ENCODE measurements at regions not wholly inside any gene's neighbourhood (a gene's known extent, or its start where the extent isn't known, plus 50 kb on each side); places are given as distances from the start of the nearest gene placed in this dataset.

DNA sequence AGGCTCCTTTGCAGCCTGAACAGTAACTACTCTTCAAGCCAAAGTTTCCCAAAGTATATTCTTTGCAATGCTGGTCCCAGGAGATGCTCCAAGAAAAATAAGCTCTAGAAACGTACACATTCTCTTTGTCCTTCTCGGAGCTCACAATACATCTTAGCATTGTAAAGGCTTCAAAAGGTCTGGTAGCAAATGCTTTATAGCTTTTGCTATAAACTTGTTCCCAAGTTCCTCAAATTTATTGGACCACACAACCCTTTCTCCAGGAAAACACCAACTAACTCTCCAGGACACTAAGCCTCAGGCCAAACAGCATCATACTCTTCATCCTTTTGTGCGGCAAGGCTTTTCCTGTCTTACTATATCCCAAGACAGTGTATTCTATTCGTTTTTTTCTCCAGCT lies 455.6 kb upstream of the PROK2 start:
- no peaks in the 10 kb centered on the region for H3K27me3 ChIP-seq (ENCODE audit: insufficient read depth, low read length)
- H3K4me3 ChIP-seq (ENCODE audit: low read length) = no peak overlapping the region
- H3K4me1 ChIP-seq (ENCODE audit: insufficient read depth, low read length) = peaks cover 13% of the 10 kb centered on the region
- no peaks in the 10 kb centered on the region for H3K36me3 ChIP-seq (ENCODE audit: insufficient read depth, low read length)
- H2AFZ ChIP-seq (ENCODE audit: low read depth, low read length) = no peak overlapping the region
- H3K9me3 ChIP-seq (ENCODE audit: low read length) = no peaks in the 10 kb centered on the region

DNA sequence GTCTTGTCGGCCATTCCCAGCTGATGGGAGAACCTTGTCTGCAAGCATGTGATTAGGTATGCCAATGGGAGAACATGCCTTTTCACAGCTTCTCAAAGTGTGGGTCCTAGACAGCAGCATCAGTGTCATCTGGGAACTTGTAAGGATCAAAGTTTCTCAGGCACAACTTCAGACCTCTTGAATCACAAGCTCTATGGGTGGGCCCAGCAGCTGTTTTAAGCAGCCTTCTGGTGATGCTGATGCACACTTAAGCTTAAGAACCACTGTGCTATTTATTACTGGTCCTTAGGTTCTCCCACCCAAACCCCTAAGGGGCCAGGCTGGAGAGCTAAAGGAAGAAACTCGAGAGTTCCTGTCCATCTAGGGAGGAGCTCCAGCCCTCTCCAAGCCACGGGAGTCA lies 453.9 kb upstream of the PROK2 start:
- H3K4me3 ChIP-seq (ENCODE audit: low read length) = no peak overlapping the region
- no peaks in the 10 kb centered on the region for H3K27me3 ChIP-seq (ENCODE audit: insufficient read depth, low read length)
- H3K9me3 ChIP-seq (ENCODE audit: low read length) = no peaks in the 10 kb centered on the region
- no peaks in the 10 kb centered on the region for H3K36me3 ChIP-seq (ENCODE audit: insufficient read depth, low read length)
- H2AFZ ChIP-seq (ENCODE audit: low read depth, low read length) = no peak overlapping the region
- H3K4me1 ChIP-seq (ENCODE audit: insufficient read depth, low read length) = peaks cover 13% of the 10 kb centered on the region

DNA sequence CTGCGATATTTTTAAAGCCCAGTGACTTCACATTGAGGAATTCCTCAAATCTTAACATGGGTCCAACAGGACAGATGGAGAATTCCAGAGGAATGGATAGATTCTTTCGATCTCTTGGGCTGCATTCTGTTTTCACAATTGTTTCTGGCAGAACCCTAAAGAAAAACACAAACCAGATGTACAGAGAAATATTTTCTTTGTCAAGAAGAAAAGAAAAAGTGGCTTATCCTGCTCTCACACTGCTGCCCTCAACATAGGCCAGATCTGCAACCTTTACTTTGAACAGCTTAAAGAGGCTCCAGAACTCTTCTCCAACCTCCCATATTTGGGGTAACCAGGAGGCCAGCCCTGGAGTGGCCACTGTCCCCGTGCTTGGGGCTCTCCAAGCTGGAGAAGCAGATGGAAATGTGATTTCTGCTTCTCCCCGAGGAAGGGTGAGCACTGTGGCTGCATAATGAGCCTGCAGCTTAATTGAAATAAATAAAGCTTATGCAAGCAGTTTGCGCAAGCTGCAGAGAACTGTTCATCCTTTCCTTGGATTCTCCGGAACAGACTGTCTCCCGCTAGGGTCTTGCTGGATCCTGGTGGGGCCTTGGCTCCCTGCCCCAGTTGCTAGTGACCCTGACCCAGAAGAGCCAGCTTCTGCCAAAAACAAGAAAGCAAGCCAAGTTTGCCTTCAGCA lies 453.2 kb upstream of the PROK2 start:
- H3K4me3 ChIP-seq (ENCODE audit: low read length) = no peak overlapping the region
- no peaks in the 10 kb centered on the region for H3K36me3 ChIP-seq (ENCODE audit: insufficient read depth, low read length)
- peaks cover 12% of the 10 kb centered on the region for H3K4me1 ChIP-seq (ENCODE audit: insufficient read depth, low read length)
- H3K27me3 ChIP-seq (ENCODE audit: insufficient read depth, low read length) = no peaks in the 10 kb centered on the region
- H3K9me3 ChIP-seq (ENCODE audit: low read length) = no peaks in the 10 kb centered on the region
- no peak overlapping the region for H2AFZ ChIP-seq (ENCODE audit: low read depth, low read length)

DNA sequence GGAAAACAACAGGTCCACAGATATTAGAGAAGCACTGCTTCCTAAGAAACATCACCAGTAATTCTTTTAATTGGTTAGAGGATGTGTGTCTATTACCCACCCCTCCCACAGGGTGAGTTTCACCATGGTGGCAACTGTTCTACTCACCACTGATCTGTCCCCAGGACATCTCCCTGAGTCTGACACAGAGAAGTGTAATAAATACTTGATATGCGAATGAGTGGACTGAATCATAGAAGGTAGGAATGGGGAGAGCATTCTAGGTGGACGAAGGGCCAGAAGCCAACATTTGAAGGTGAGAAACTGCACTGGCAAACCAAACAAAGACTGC lies 452.7 kb upstream of the PROK2 start:
- Histone ChIP-seq H3K36me3 (ENCODE audit: insufficient read depth, low read length) (no peaks in the 10 kb centered on the region), H3K4me1 (ENCODE audit: insufficient read depth, low read length) (peaks cover 7% of the 10 kb centered on the region), H3K27me3 (ENCODE audit: insufficient read depth, low read length) (no peaks in the 10 kb centered on the region), H3K9me3 (ENCODE audit: low read length) (no peaks in the 10 kb centered on the region), H3K4me3 (ENCODE audit: low read length) (no peak overlapping the region), H2AFZ (ENCODE audit: low read depth, low read length) (no peak overlapping the region)

DNA sequence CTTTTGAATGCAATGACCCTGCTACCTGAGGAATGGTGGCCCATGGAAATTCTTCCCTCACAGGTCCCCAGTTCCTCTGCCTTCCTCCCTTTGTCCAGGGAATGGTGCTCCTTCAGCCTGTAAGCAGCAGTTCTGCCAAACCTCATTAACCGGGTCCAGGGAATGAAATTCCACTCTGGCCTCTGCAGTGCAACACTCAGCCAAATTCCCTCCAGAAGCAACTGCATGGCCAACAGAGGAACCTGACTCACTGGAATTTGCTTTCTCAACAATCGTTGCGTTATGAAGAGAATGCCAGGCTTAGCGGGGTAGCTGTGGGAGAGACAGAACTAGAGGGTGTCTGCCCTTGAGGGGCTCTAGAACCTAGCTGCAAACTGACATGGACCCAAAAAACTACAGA lies 449.4 kb upstream of the PROK2 start:
- no peaks in the 10 kb centered on the region for H3K27me3 ChIP-seq (ENCODE audit: insufficient read depth, low read length)
- no peaks in the 10 kb centered on the region for H3K36me3 ChIP-seq (ENCODE audit: insufficient read depth, low read length)
- H3K4me1 ChIP-seq (ENCODE audit: insufficient read depth, low read length) = no peaks in the 10 kb centered on the region
- H3K4me3 ChIP-seq (ENCODE audit: low read length) = no peak overlapping the region
- no peaks in the 10 kb centered on the region for H3K9me3 ChIP-seq (ENCODE audit: low read length)
- H2AFZ ChIP-seq (ENCODE audit: low read depth, low read length) = no peak overlapping the region

DNA sequence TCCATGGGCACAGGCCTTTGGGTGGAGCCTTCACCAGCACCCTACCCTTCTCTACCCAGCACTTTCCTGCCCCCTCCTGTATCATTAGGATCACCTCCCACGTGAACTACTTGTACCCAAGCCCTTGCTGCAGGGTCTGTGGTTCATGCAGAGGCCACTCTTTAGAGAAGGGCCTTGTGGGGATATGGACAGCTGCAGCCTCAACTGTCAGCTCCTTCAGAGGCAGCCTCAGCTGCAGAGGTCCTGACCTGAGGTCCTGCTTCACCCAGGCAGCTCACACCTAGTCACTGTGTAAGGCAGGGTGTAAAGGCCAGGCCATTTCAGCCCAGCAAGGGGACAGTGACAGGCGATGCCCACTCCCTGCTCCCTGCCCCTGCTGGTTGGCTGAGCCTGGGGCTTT lies 448.6 kb upstream of the PROK2 start:
- H3K4me1 ChIP-seq (ENCODE audit: insufficient read depth, low read length) = no peaks in the 10 kb centered on the region
- H3K9me3 ChIP-seq (ENCODE audit: low read length) = no peaks in the 10 kb centered on the region
- no peak overlapping the region for H2AFZ ChIP-seq (ENCODE audit: low read depth, low read length)
- H3K36me3 ChIP-seq (ENCODE audit: insufficient read depth, low read length) = no peaks in the 10 kb centered on the region
- no peak overlapping the region for H3K4me3 ChIP-seq (ENCODE audit: low read length)
- H3K27me3 ChIP-seq (ENCODE audit: insufficient read depth, low read length) = no peaks in the 10 kb centered on the region

DNA sequence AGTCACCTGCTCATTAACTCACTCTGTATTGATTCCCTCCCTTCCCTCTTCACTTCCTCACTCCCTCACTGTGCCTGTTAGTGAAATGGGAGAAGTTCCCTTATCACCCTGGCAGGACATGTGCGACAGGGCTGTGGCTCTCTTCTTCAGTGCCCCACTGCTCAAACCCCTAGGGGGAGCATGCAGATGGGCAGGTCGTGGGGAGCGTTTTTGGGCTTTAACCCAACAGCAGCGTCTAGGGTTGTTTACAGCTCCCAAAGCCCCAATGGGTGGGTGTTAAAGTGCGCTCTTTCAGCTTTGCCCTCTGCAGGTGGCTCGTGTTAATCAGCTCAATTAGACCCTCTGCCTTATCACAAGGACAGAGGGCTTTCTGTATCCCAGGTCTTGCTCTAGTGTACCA lies 447.8 kb upstream of the PROK2 start:
- no peak overlapping the region for H3K4me3 ChIP-seq (ENCODE audit: low read length)
- no peaks in the 10 kb centered on the region for H3K9me3 ChIP-seq (ENCODE audit: low read length)
- no peaks in the 10 kb centered on the region for H3K4me1 ChIP-seq (ENCODE audit: insufficient read depth, low read length)
- H3K36me3 ChIP-seq (ENCODE audit: insufficient read depth, low read length) = no peaks in the 10 kb centered on the region
- no peaks in the 10 kb centered on the region for H3K27me3 ChIP-seq (ENCODE audit: insufficient read depth, low read length)
- H2AFZ ChIP-seq (ENCODE audit: low read depth, low read length) = no peak overlapping the region

DNA sequence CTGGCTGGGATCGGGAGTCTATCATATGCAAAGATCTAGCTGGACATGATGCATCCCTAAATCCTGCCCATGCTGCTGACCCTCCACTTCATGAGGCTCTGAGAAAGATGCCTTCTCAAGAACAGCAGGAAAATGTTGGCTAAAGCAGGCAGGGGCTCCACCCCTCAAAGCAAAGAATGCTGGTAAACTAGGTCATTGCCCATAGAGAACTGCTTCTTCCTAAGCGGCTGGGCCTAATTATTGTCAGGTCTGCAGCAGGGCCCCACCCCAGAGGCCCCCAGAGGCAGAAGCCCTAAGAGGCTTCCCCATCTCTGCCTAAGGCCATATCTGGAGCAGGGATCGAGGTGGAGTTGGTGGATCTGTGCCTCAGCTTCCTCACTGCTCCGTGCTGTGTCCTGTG lies 447.4 kb upstream of the PROK2 start:
- H3K4me1 ChIP-seq (ENCODE audit: insufficient read depth, low read length) = no peaks in the 10 kb centered on the region
- H2AFZ ChIP-seq (ENCODE audit: low read depth, low read length) = no peak overlapping the region
- no peak overlapping the region for H3K4me3 ChIP-seq (ENCODE audit: low read length)
- no peaks in the 10 kb centered on the region for H3K9me3 ChIP-seq (ENCODE audit: low read length)
- H3K27me3 ChIP-seq (ENCODE audit: insufficient read depth, low read length) = no peaks in the 10 kb centered on the region
- H3K36me3 ChIP-seq (ENCODE audit: insufficient read depth, low read length) = no peaks in the 10 kb centered on the region

DNA sequence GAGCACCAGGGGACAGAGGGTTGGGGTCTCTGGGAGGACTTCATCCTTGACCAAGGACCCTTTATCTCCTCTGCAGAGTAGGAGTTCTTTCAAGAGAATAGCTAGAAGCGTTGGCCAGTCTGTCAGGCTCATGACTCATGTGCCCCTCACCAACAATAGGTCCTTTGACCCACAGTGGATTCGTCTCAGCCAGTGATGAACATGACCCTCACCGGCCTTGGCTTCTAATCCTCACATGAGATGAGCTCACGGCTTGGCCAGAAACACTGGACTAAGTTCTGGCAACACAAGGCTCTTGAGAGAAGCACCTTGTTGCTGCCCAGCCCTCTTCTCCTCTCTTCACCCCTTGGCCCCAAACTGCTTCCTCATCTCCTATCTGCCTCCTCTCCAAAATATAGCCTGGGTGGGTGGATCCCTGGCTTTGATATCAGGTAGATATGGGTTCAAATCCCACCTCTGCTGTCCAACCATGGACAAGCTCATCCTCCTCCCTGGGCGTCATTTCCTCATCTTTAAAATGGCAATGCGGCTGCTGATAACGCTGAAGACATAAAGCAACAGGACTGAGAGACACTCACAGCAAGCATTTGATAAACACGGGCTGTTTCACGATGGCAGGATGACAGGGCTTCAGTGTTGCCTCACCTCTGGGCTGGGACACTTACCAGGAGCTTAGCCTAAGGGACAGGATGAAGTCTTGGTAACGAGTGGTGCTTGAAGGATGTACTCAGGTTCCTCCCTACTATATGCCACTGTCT lies 446.7 kb upstream of the PROK2 start:
- H3K9me3 ChIP-seq (ENCODE audit: low read length) = no peaks in the 10 kb centered on the region
- H3K36me3 ChIP-seq (ENCODE audit: insufficient read depth, low read length) = no peaks in the 10 kb centered on the region
- H3K4me3 ChIP-seq (ENCODE audit: low read length) = no peak overlapping the region
- H2AFZ ChIP-seq (ENCODE audit: low read depth, low read length) = no peak overlapping the region
- H3K4me1 ChIP-seq (ENCODE audit: insufficient read depth, low read length) = no peaks in the 10 kb centered on the region
- H3K27me3 ChIP-seq (ENCODE audit: insufficient read depth, low read length) = no peaks in the 10 kb centered on the region

DNA sequence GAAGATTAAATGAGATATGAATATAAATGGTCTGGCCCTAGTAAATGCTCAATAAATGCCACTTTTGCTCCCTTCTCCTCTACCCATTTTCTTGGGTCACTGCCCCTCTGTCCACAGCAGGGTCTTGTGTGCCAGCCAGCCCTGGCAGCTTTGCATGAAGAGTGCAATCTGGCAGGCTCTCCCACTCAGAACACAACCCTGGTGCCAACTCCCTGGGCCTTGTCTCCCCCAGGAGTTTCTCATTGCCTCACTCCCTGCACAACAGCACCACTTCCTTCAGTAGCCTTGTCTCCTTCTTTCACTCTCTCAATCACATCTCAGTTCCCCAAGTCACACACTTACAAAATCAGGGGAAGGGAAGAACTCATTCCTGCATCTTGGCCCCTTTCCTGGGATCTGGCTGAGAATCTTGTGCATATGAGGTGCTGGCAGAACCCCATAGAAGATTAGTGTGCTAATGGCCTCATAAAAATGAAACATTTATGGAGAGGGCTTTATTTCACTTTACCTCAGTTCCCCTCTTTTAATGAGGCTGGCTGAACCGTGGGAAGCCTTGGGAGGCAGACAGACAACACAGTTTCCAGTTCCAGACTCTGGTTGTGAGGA lies 445.9 kb upstream of the PROK2 start:
- no peaks in the 10 kb centered on the region for H3K36me3 ChIP-seq (ENCODE audit: insufficient read depth, low read length)
- no peaks in the 10 kb centered on the region for H3K27me3 ChIP-seq (ENCODE audit: insufficient read depth, low read length)
- H3K9me3 ChIP-seq (ENCODE audit: low read length) = peaks cover 1% of the 10 kb centered on the region
- no peak overlapping the region for H3K4me3 ChIP-seq (ENCODE audit: low read length)
- H2AFZ ChIP-seq (ENCODE audit: low read depth, low read length) = no peak overlapping the region
- H3K4me1 ChIP-seq (ENCODE audit: insufficient read depth, low read length) = no peaks in the 10 kb centered on the region

DNA sequence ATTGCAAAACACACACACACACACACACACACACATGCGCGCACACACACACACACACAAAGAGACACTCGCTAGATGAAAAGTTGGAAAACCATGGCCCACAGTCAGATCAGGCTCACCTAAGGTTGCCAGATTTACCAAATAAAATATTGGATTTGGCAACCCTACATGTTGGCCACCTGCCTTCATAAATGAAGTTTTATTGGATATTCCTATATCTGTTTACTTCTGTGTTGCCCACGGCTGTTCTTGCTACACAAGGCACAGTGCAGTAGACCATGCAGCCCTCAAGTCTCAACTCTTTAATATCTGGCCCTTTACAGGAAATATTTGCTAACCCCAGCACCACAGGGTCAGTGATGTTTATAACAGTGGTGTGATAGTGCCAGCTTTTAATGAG lies 445.0 kb upstream of the PROK2 start:
- Histone ChIP-seq H3K36me3 (ENCODE audit: insufficient read depth, low read length) (no peaks in the 10 kb centered on the region), H3K9me3 (ENCODE audit: low read length) (peaks cover 4% of the 10 kb centered on the region), H2AFZ (ENCODE audit: low read depth, low read length) (no peak overlapping the region), H3K4me3 (ENCODE audit: low read length) (no peak overlapping the region), H3K4me1 (ENCODE audit: insufficient read depth, low read length) (no peaks in the 10 kb centered on the region), H3K27me3 (ENCODE audit: insufficient read depth, low read length) (no peaks in the 10 kb centered on the region)

DNA sequence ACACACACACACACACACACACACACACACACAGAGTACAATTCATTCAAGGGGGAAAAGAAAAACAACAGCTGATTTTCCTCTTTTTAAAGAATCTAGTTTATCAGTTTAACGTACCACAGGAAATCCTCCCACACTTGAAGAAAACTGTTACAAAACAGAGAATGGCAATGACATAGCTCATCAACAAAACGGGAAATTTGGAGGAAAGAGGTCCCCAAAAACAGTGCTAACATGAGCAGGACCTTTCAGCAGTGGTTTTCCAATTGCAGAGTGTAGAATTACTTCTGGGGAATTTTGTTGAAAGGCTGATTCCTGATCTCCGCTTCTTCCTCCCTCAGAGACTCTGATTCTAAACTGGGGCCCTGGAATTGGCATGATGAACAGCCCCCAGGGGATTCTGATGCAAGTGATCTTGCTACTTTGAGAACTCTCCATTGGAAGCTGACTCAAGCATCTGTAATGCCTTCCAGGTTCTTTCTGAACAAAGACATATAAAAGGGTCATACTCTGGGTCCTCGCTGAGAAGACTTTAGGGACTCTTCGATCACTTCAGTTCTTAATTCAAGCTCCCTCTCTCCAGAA lies 442.6 kb upstream of the PROK2 start:
- no peak overlapping the region for H2AFZ ChIP-seq (ENCODE audit: low read depth, low read length)
- no peaks in the 10 kb centered on the region for H3K27me3 ChIP-seq (ENCODE audit: insufficient read depth, low read length)
- no peaks in the 10 kb centered on the region for H3K4me1 ChIP-seq (ENCODE audit: insufficient read depth, low read length)
- no peak overlapping the region for H3K4me3 ChIP-seq (ENCODE audit: low read length)
- peaks cover 4% of the 10 kb centered on the region for H3K9me3 ChIP-seq (ENCODE audit: low read length)
- no peaks in the 10 kb centered on the region for H3K36me3 ChIP-seq (ENCODE audit: insufficient read depth, low read length)

DNA sequence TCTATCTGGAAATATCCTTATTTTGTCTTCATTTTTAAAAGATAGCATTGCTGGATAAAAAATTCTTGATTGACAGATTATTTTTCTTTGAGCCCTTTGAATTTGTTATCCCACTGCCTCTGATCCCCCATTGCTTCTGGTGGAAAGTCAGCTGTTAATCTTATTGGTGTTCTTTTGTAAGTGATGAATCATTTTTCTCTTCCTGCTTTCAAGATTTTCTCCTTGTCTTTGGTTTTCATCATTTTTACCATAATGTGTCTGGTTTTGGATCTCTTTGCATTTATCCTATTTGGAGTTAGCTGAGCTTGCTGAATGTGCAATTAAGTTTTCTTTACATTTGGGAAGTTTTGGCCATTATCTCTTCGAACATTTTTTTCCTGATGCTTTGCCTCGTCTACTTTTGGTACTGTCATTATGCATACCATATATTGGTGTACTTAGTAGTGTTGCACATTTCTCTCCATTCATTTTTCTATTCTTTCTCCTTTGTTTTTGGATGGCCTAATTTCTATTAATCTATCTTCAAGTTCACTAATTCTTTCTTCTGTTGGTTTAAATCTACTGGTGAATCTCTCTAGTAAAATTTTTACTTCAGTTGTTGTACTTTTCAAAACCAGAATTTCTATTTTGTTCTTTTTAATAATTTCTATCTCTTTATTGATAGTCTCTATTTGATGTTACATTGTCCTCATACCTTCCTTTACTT lies 440.0 kb upstream of the PROK2 start:
- Histone ChIP-seq H3K27me3 (ENCODE audit: insufficient read depth, low read length) (no peaks in the 10 kb centered on the region), H3K4me3 (ENCODE audit: low read length) (no peak overlapping the region), H3K4me1 (ENCODE audit: insufficient read depth, low read length) (no peaks in the 10 kb centered on the region), H3K36me3 (ENCODE audit: insufficient read depth, low read length) (no peaks in the 10 kb centered on the region), H3K9me3 (ENCODE audit: low read length) (peaks cover 4% of the 10 kb centered on the region), H2AFZ (ENCODE audit: low read depth, low read length) (no peak overlapping the region)

All from neuron (in vitro differentiated cells).